PC-3 (cell line): ENCODE measurements at regions not wholly inside any gene's neighbourhood (a gene's known extent, or its start where the extent isn't known, plus 50 kb on each side); places are given as distances from the start of the nearest gene placed in this dataset.

ENCODE experiments used
- ATAC-seq: fragments of 200-7000 bp; cut with Tn5 transposase; 2 replicates; pipeline ENCODE4 v1.9.1; 2020; ENCODE audit warnings: mild to moderate bottlenecking, moderate library complexity
- BruUV-seq: library from RNA; stranded (reverse); fragments of 400-500 nt; replicated peaks from 2 replicates; lab custom pipeline; 2021; lab: Mats Ljungman, UMichigan
- CTCF ChIA-PET: fragments of 300-600 bp; sonication (Branson Sonifier 250); formaldehyde crosslinking; loops from one replicate; lab custom pipeline; 2022; ENCODE audit warnings: antibody characterized with exemption; lab: Charles Lee
- POLR2A ChIA-PET: fragments of 300-600 bp; sonication (Branson Sonifier 250); formaldehyde crosslinking; loops from one replicate; lab custom pipeline; 2022; ENCODE audit warnings: antibody characterized with exemption; ENCODE audit not compliant: unreplicated experiment; lab: Charles Lee
- DNase-seq: peaks from one replicate; pipeline ENCODE4 v3.0.0-alpha.2; 2015
- H2AFZ ChIP-seq: fragments of 300-600 bp; sonication (generic); 2 replicates; pipeline ENCODE4 v1.6.0; 2016; ENCODE audit warnings: antibody characterized with exemption, low read length
- H3F3A ChIP-seq: fragments of 300-600 bp; sonication (generic); one replicate; pipeline ENCODE4 v1.6.0; 2017; ENCODE audit warnings: antibody characterized with exemption, low read length, control low read depth, mild to moderate bottlenecking; ENCODE audit not compliant: unreplicated experiment
- H3K27ac ChIP-seq: fragments of 300-600 bp; sonication (generic); 2 replicates; pipeline ENCODE4 v1.5.1; 2016; ENCODE audit warnings: mild to moderate bottlenecking, low read length
- H3K27me3 ChIP-seq: fragments of 300-600 bp; sonication (generic); 2 replicates; pipeline ENCODE4 v1.6.1; 2016; ENCODE audit warnings: low read length, mixed read lengths
- H3K36me3 ChIP-seq: fragments of 300-600 bp; sonication (generic); 2 replicates; pipeline ENCODE4 v1.6.1; 2016; ENCODE audit warnings: low read depth, mixed run types, low read length, mixed read lengths
- H3K4me1 ChIP-seq: fragments of 300-600 bp; sonication (generic); 2 replicates; pipeline ENCODE4 v1.5.1; 2016; ENCODE audit warnings: low read length; ENCODE audit not compliant: insufficient read depth
- H3K4me2 ChIP-seq: fragments of 300-600 bp; sonication (generic); 2 replicates; pipeline ENCODE4 v1.6.0; 2016; ENCODE audit warnings: low read length
- H3K4me3 ChIP-seq: fragments of 300-600 bp; sonication (generic); 2 replicates; pipeline ENCODE4 v1.5.1; 2016; ENCODE audit warnings: mild to moderate bottlenecking, low read length, mixed read lengths
- H3K79me2 ChIP-seq: fragments of 300-600 bp; sonication (generic); 2 replicates; pipeline ENCODE4 v1.6.1; 2017; ENCODE audit warnings: low read length, mixed read lengths
- H3K9ac ChIP-seq: fragments of 300-600 bp; sonication (generic); 2 replicates; pipeline ENCODE4 v1.6.0; 2016; ENCODE audit warnings: mild to moderate bottlenecking, low read length
- H3K9me2 ChIP-seq: fragments of 300-600 bp; sonication (generic); replicated peaks from 2 replicates; pipeline ENCODE4 v1.6.1; 2016; ENCODE audit warnings: mixed run types, low read length, mixed read lengths
- H3K9me3 ChIP-seq: fragments of 300-600 bp; sonication (generic); 2 replicates; pipeline ENCODE4 v1.6.1; 2016; ENCODE audit warnings: low read length, mixed read lengths
- H4K20me1 ChIP-seq: fragments of 300-600 bp; sonication (generic); 2 replicates; pipeline ENCODE4 v1.6.1; 2016; ENCODE audit warnings: low read length, mixed read lengths
- CTCF ChIP-seq: fragments of 300-600 bp; sonication (generic); conservative IDR thresholded peaks from 2 replicates; pipeline ENCODE4 v1.5.1; 2017; ENCODE audit warnings: antibody characterized with exemption, low read depth, mild to moderate bottlenecking, low read length
- EZH2 ChIP-seq: fragments of 300-600 bp; sonication (generic); IDR thresholded peaks from one replicate; pipeline ENCODE4 v1.6.1; 2017; ENCODE audit warnings: antibody characterized with exemption, mild to moderate bottlenecking, low read length; ENCODE audit not compliant: unreplicated experiment
- EZH2phosphoT487 ChIP-seq: fragments of 300-600 bp; sonication (generic); IDR thresholded peaks from 2 replicates; pipeline ENCODE4 v1.6.1; 2018; ENCODE audit warnings: mild to moderate bottlenecking, antibody characterized with exemption, low read length, borderline replicate concordance
- intact Hi-C: fragments of 100-400 bp; cut with micrococcal nuclease; formaldehyde crosslinking; loops from 2 replicates; pipeline ENCODE4 v1.9.0; 2023

- Histone ChIP-seq H3K9me3 (no peaks in the 10 kb centered on the region), H3K9ac (no peak overlapping the region), H3K36me3 (no peaks in the 10 kb centered on the region), H3K4me3 (no peak overlapping the region), H3K4me1 (no peaks in the 10 kb centered on the region), H3K4me2 (no peak overlapping the region), H3K27ac (no peak overlapping the region), H3K79me2 (no peaks in the 10 kb centered on the region), H2AFZ (no peak overlapping the region), H4K20me1 (no peaks in the 10 kb centered on the region), H3F3A (no peaks in the 10 kb centered on the region), H3K27me3 (no peaks in the 10 kb centered on the region), H3K9me2 (no peaks in the 10 kb centered on the region)
- ATAC-seq: no peak
- intact Hi-C loops: no loop called here
- POLR2A ChIA-PET: no interaction called here
- TF ChIP-seq CTCF (no peak), EZH2 (no peak), EZH2phosphoT487 (no peak)
- BruUV-seq: no TSS peak
- DNase-seq: no peak
- CTCF ChIA-PET: no interaction called here
These were observed 136.3 kb downstream of the CCDC71L start for GRCh38 chr7:106524690-106525059.

GRCh38 chr7:106523482-106523881, 137.5 kb downstream of the CCDC71L start:
- Histone ChIP-seq H3K4me1 (no peaks in the 10 kb centered on the region), H3F3A (no peaks in the 10 kb centered on the region), H4K20me1 (no peaks in the 10 kb centered on the region), H3K36me3 (no peaks in the 10 kb centered on the region), H3K27ac (no peak overlapping the region), H3K4me3 (no peak overlapping the region), H3K79me2 (no peaks in the 10 kb centered on the region), H3K27me3 (no peaks in the 10 kb centered on the region), H3K9me2 (no peaks in the 10 kb centered on the region), H3K9ac (no peak overlapping the region), H3K4me2 (no peak overlapping the region), H2AFZ (no peak overlapping the region), H3K9me3 (no peaks in the 10 kb centered on the region)
- ATAC-seq (no peak), DNase-seq (no peak)
- TF ChIP-seq EZH2phosphoT487 (no peak), EZH2 (no peak), CTCF (no peak)
- intact Hi-C loops: no loop called here
- ChIA-PET CTCF (no interaction called here), POLR2A (no interaction called here)
- no TSS peak for BruUV-seq

GRCh38 chr7:106522696-106523095, 138.3 kb downstream of the CCDC71L start:
- H3K27me3 ChIP-seq: 0 out of 2 replicates have a peak, but pooled peaks cover 4% of the 10 kb centered on the region
- no peak overlapping the region for H3K27ac ChIP-seq
- H2AFZ ChIP-seq: no peak overlapping the region
- ATAC-seq (no peak), DNase-seq (no peak)
- H3K9me2 ChIP-seq: no peaks in the 10 kb centered on the region
- intact Hi-C loops: no loop called here
- no peaks in the 10 kb centered on the region for H3K4me1 ChIP-seq
- no peaks in the 10 kb centered on the region for H3K9me3 ChIP-seq
- H3K79me2 ChIP-seq: no peaks in the 10 kb centered on the region
- POLR2A ChIA-PET: no interaction called here
- H3K36me3 ChIP-seq: no peaks in the 10 kb centered on the region
- no TSS peak for BruUV-seq
- no peak overlapping the region for H3K4me2 ChIP-seq
- TF ChIP-seq EZH2phosphoT487 (no peak), CTCF (no peak), EZH2 (no peak)
- no peak overlapping the region for H3K9ac ChIP-seq
- CTCF ChIA-PET: no interaction called here
- H4K20me1 ChIP-seq: no peaks in the 10 kb centered on the region
- no peaks in the 10 kb centered on the region for H3F3A ChIP-seq
- H3K4me3 ChIP-seq: no peak overlapping the region
